Mesenchymal stem cell (in vitro differentiated cells and primary cell): ENCODE measurements at regions not wholly inside any gene's neighbourhood (a gene's known extent, or its start where the extent isn't known, plus 50 kb on each side); places are given as distances from the start of the nearest gene placed in this dataset.

Experiments
- DNase-seq: peaks from one replicate; pipeline ENCODE4 v3.0.0-alpha.2; 2013
- H2AFZ ChIP-seq: one replicate; pipeline ENCODE4 v1.6.1; 2013; ENCODE audit warnings: low read depth, mild to moderate bottlenecking, control low read depth, inconsistent platforms, low read length, moderate library complexity
- H2AK5ac ChIP-seq: 2 replicates; pipeline ENCODE4 v1.6.1; 2013; ENCODE audit warnings: low read length, moderate library complexity, mild to moderate bottlenecking, inconsistent platforms; ENCODE audit not compliant: severe bottlenecking
- H2BK120ac ChIP-seq: one replicate; pipeline ENCODE4 v1.6.1; 2013; ENCODE audit warnings: low read depth, mild to moderate bottlenecking, inconsistent platforms, low read length, moderate library complexity
- H2BK12ac ChIP-seq, 2 experiments: one replicate each; pipeline ENCODE4 v1.6.1; 2013; ENCODE audit warnings: inconsistent platforms in 2 of 2, low read length in 2 of 2, mild to moderate bottlenecking in 2 of 2, moderate library complexity in 2 of 2, control low read depth in 1 of 2
- H2BK15ac ChIP-seq: one replicate; pipeline ENCODE4 v1.6.1; 2013; ENCODE audit warnings: mild to moderate bottlenecking, low read depth, inconsistent platforms; ENCODE audit not compliant: poor library complexity, severe bottlenecking
- H2BK5ac ChIP-seq: 2 replicates; pipeline ENCODE4 v1.6.1; 2013; ENCODE audit warnings: low read depth, mild to moderate bottlenecking, low read length, control low read depth, inconsistent platforms; ENCODE audit not compliant: poor library complexity, severe bottlenecking
- H3K14ac ChIP-seq, 2 experiments: one replicate each; pipeline ENCODE4 v1.6.1; 2013; ENCODE audit warnings: inconsistent platforms in 2 of 2, low read length in 2 of 2, control low read depth in 1 of 2, mild to moderate bottlenecking in 1 of 2, moderate library complexity in 1 of 2
- H3K18ac ChIP-seq, 2 experiments: one replicate each; pipeline ENCODE4 v1.6.1; 2013; ENCODE audit warnings: inconsistent platforms in 2 of 2, low read length in 2 of 2, control low read depth in 1 of 2, low read depth in 1 of 2, mild to moderate bottlenecking in 1 of 2
- H3K23ac ChIP-seq, 2 experiments: one replicate each; pipeline ENCODE4 v1.6.1; 2013; ENCODE audit warnings: inconsistent platforms in 2 of 2, low read length in 2 of 2, mild to moderate bottlenecking in 2 of 2, moderate library complexity in 2 of 2, control low read depth in 1 of 2
- H3K27ac ChIP-seq: 2 replicates; pipeline ENCODE4 v1.5.1; 2013; ENCODE audit warnings: mild to moderate bottlenecking, moderate library complexity, low read length, control low read depth, inconsistent platforms; ENCODE audit not compliant: poor library complexity, severe bottlenecking
- H3K27me3 ChIP-seq, 2 experiments: 2 replicates each; pipeline versions ENCODE4 v1.6.1 to v1.7.0; 2013; ENCODE audit warnings: low read length in 2 of 2, mild to moderate bottlenecking in 2 of 2, moderate library complexity in 2 of 2, control low read depth in 1 of 2, inconsistent platforms in 1 of 2; ENCODE audit not compliant: control insufficient read depth in 1 of 2, insufficient read depth in 1 of 2
- H3K36me3 ChIP-seq, 2 experiments: 2 replicates each; pipeline versions ENCODE4 v1.6.1 to v1.7.0; 2013; ENCODE audit warnings: low read length in 2 of 2, control low read depth in 1 of 2, inconsistent platforms in 1 of 2, low read depth in 1 of 2, mild to moderate bottlenecking in 1 of 2; ENCODE audit not compliant: insufficient read depth in 2 of 2, control insufficient read depth in 1 of 2
- H3K4ac ChIP-seq, 2 experiments: one replicate each; pipeline ENCODE4 v1.6.1; 2013; ENCODE audit warnings: inconsistent platforms in 2 of 2, low read length in 2 of 2, mild to moderate bottlenecking in 2 of 2, moderate library complexity in 2 of 2, control low read depth in 1 of 2, low read depth in 1 of 2
- H3K4me1 ChIP-seq: 2 replicates; pipeline ENCODE4 v1.6.1; 2013; ENCODE audit warnings: low read depth, low read length, control low read depth; ENCODE audit not compliant: control insufficient read depth, insufficient read depth
- H3K4me2 ChIP-seq: 2 replicates; pipeline ENCODE4 v1.6.1; 2013; ENCODE audit warnings: low read length, mild to moderate bottlenecking, inconsistent platforms; ENCODE audit not compliant: poor library complexity, severe bottlenecking
- H3K4me3 ChIP-seq, 2 experiments: 2 replicates each; pipeline versions ENCODE4 v1.5.1 to v1.7.0; 2013; ENCODE audit warnings: low read length in 2 of 2, mild to moderate bottlenecking in 2 of 2, control low read depth in 1 of 2, low read depth in 1 of 2; ENCODE audit not compliant: insufficient read depth in 1 of 2
- H3K79me1 ChIP-seq: replicated peaks from 2 replicates; pipeline ENCODE4 v1.6.1; 2013; ENCODE audit warnings: mild to moderate bottlenecking, control low read depth, low read length, inconsistent platforms; ENCODE audit not compliant: poor library complexity, severe bottlenecking
- H3K9ac ChIP-seq: 2 replicates; pipeline ENCODE4 v1.7.0; 2013; ENCODE audit warnings: mild to moderate bottlenecking, low read length, moderate library complexity
- H3K9me3 ChIP-seq: 2 replicates; pipeline ENCODE4 v1.7.0; 2013; ENCODE audit warnings: mild to moderate bottlenecking, low read length; ENCODE audit not compliant: control insufficient read depth
- H4K8ac ChIP-seq: one replicate; pipeline ENCODE4 v1.6.1; 2013; ENCODE audit warnings: inconsistent platforms, mild to moderate bottlenecking, low read length, moderate library complexity
- H4K91ac ChIP-seq: one replicate; pipeline ENCODE4 v1.6.1; 2013; ENCODE audit warnings: mild to moderate bottlenecking, low read length, inconsistent platforms
- WGBS: methylation state at CpG from one replicate; pipeline ENCODE4 v1.1.7; 2013; ENCODE audit warnings: mixed read lengths; 5-methylcytosine and 5-hydroxymethylcytosine counted together

DNA sequence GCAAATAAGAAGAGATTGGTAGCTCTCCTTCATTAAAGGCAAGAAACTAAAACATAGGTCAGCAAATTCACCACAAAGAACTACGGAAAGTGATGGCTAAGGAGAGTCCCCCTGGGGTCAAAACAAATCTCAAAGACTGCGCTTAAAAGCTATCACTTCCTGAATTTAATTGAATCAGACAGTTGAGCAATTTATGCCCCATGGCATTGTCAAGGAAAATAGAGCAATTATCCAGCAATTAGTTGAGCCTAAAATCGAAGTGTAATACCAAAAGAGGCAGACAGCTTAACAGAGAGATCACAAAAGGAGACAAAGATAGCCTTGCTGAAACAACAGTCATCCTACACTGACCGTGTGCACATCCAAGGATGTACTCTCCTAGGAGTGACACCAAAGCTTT is 74.4 kb upstream of the SCN10A start:
- Histone ChIP-seq H4K91ac (no peak overlapping the region), H4K8ac (no peak overlapping the region), H2BK15ac (no peak overlapping the region), H3K4me2 (no peak overlapping the region), H3K14ac (no peak overlapping the region), H3K4me3 (no peak overlapping the region), H3K18ac (no peak overlapping the region), H3K9ac (no peak overlapping the region), H2AK5ac (no peak overlapping the region), H2BK120ac (no peak overlapping the region), H2BK5ac (no peak overlapping the region), H3K23ac (no peak overlapping the region), H3K27me3 (peaks cover 0 to 2% of the 10 kb centered on the region in 2 experiments), H2BK12ac (no peak overlapping the region), H3K79me1 (no peaks in the 10 kb centered on the region), H2AFZ (no peak overlapping the region), H3K4ac (no peak overlapping the region), H3K36me3 (no peaks in the 10 kb centered on the region), H3K9me3 (peaks cover 4% of the 10 kb centered on the region), H3K4me1 (no peaks in the 10 kb centered on the region), H3K27ac (no peak overlapping the region)
- no peak for DNase-seq
- 77% methylated on average over 4 of the region's 4 CpGs for whole genome bisulfite sequencing

DNA sequence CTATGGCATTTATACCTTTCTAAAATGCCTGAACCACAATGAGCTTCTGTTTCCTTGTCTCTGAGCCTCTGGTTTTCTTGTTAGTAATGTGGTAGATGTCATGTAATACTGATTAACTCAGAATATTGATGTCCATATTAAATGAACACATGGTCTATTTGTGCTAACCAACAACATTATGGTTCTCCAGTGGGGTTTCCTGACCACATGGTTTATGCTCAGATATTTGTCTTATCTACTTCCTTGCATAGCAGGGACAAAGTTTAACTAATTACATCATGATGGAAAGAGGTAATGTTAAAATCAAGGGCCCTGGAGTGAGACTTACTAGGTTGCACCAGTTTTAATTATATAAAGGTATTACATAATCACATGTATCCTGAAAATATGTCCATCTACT is 62.6 kb upstream of the SCN10A start:
- Histone ChIP-seq H3K4ac (no peak overlapping the region), H4K91ac (no peak overlapping the region), H4K8ac (no peak overlapping the region), H3K79me1 (no peaks in the 10 kb centered on the region), H3K27me3 (peaks cover 6 to 8% of the 10 kb centered on the region in 2 experiments), H3K4me3 (no peak overlapping the region), H3K4me1 (no peaks in the 10 kb centered on the region), H3K27ac (no peak overlapping the region), H2BK5ac (no peak overlapping the region), H2AFZ (no peak overlapping the region), H2BK12ac (no peak overlapping the region), H3K23ac (no peak overlapping the region), H3K36me3 (no peaks in the 10 kb centered on the region), H3K14ac (no peak overlapping the region), H2BK120ac (no peak overlapping the region), H2AK5ac (no peak overlapping the region), H3K18ac (no peak overlapping the region), H2BK15ac (no peak overlapping the region), H3K4me2 (no peak overlapping the region), H3K9me3 (no peaks in the 10 kb centered on the region), H3K9ac (no peak overlapping the region)
- DNase-seq = no peak
